ENCODE measurements at regions not wholly inside any gene's neighbourhood (a gene's known extent, or its start where the extent isn't known, plus 50 kb on each side); places are given as distances from the start of the nearest gene placed in this dataset.

- DNase-seq (ENCODE audit: low spot score): no peak
These were observed 501.2 kb upstream of the LRRTM4 start for GRCh38 chr2:78023356-78023755.

- no peak for DNase-seq (ENCODE audit: low spot score)
These were observed 502.8 kb upstream of the LRRTM4 start for GRCh38 chr2:78024996-78025395.

- DNase-seq (ENCODE audit: low spot score): no peak
These were observed 507.3 kb upstream of the LRRTM4 start for GRCh38 chr2:78029392-78029995.

- no peak for DNase-seq (ENCODE audit: low spot score)
These were observed 512.5 kb upstream of the LRRTM4 start for GRCh38 chr2:78034706-78035105.

GRCh38 chr2:78035804-78036203 is 513.6 kb upstream of the LRRTM4 start:
- no peak for DNase-seq (ENCODE audit: low spot score)

GRCh38 chr2:78051480-78051879 is 529.3 kb upstream of the LRRTM4 start:
- no peak for DNase-seq (ENCODE audit: low spot score)

GRCh38 chr2:78056976-78057375 is 534.8 kb upstream of the LRRTM4 start:
- DNase-seq (ENCODE audit: low spot score): no peak

- no peak for DNase-seq (ENCODE audit: low spot score)
These were observed 539.1 kb upstream of the LRRTM4 start for GRCh38 chr2:78061301-78061700.

- DNase-seq (ENCODE audit: low spot score): no peak
These were observed 539.6 kb upstream of the LRRTM4 start for GRCh38 chr2:78061732-78062131.

GRCh38 chr2:78063246-78064020 is 541.3 kb upstream of the LRRTM4 start:
- DNase-seq (ENCODE audit: low spot score): no peak

GRCh38 chr2:78065366-78065765 is 543.2 kb upstream of the LRRTM4 start:
- no peak for DNase-seq (ENCODE audit: low spot score)

- DNase-seq (ENCODE audit: low spot score): no peak
These were observed 546.6 kb upstream of the LRRTM4 start for GRCh38 chr2:78068808-78069207.

GRCh38 chr2:78070693-78071092 is 548.5 kb upstream of the LRRTM4 start:
- DNase-seq (ENCODE audit: low spot score): no peak

GRCh38 chr2:78077633-78078032 is 555.5 kb upstream of the LRRTM4 start:
- DNase-seq (ENCODE audit: low spot score): no peak

GRCh38 chr2:78082555-78082954 is 560.4 kb upstream of the LRRTM4 start:
- no peak for DNase-seq (ENCODE audit: low spot score)

GRCh38 chr2:78093436-78093835 is 571.3 kb upstream of the LRRTM4 start:
- no peak for DNase-seq (ENCODE audit: low spot score)

GRCh38 chr2:78109272-78109671 is 587.1 kb upstream of the LRRTM4 start:
- no peak for DNase-seq (ENCODE audit: low spot score)

GRCh38 chr2:78115291-78115690 is 593.1 kb upstream of the LRRTM4 start:
- DNase-seq (ENCODE audit: low spot score): no peak

- DNase-seq (ENCODE audit: low spot score): no peak
These were observed 595.9 kb upstream of the LRRTM4 start for GRCh38 chr2:78118037-78118436.

GRCh38 chr2:78120275-78120674 is 598.1 kb upstream of the LRRTM4 start:
- DNase-seq (ENCODE audit: low spot score): no peak

- no peak for DNase-seq (ENCODE audit: low spot score)
These were observed 602.9 kb upstream of the LRRTM4 start for GRCh38 chr2:78125042-78125441.

GRCh38 chr2:78127424-78127823 is 605.2 kb upstream of the LRRTM4 start:
- DNase-seq (ENCODE audit: low spot score): no peak

- no peak for DNase-seq (ENCODE audit: low spot score)
These were observed 610.5 kb upstream of the LRRTM4 start for GRCh38 chr2:78132391-78133370.

Measured in hematopoietic multipotent progenitor cell treated with erythropoietin and hydrocortisone succinate and interleukin-3 and kit ligand, for 17 days (in vitro differentiated cells).